GM12864 (cell line): ENCODE measurements at regions not wholly inside any gene's neighbourhood (a gene's known extent, or its start where the extent isn't known, plus 50 kb on each side); places are given as distances from the start of the nearest gene placed in this dataset.

Source experiments
- DNase-seq: peaks from one replicate; pipeline ENCODE4 v3.0.0-alpha.2; 2011; ENCODE audit warnings: low read depth
- H3K4me3 ChIP-seq: 2 replicates; pipeline ENCODE4 v1.5.1; 2011; ENCODE audit warnings: mild to moderate bottlenecking, low read depth, low read length, control low read depth
- TF ChIP-seq, protein P1 (sequence below): IDR thresholded peaks from 2 replicates; pipeline ENCODE4 v1.5.1; 2011; ENCODE audit warnings: low read depth, mild to moderate bottlenecking, moderate library complexity, low read length, control low read depth, inconsistent platforms; ENCODE audit errors: missing control alignments

DNA sequence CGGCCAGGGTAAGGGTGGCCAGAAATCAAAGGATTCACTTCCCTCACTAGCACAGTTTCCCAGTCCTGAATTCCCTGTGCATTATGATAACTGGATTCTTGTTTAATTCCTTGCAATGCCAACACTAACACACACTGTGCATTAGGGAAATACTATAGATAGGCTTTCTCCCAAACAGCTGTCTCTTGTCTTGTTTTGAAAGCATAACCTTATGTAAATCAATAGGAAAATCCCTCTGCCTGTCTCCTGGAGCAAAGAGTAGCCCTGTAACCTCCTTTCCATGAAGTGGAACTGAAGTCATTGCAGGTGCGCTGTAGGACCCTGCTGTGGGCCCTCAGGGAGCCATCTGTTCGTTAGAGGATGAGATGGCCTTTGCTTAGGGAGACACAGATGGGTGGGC is 82.8 kb upstream of the FAM171A1 start:
- TF ChIP-seq, protein P1, sequence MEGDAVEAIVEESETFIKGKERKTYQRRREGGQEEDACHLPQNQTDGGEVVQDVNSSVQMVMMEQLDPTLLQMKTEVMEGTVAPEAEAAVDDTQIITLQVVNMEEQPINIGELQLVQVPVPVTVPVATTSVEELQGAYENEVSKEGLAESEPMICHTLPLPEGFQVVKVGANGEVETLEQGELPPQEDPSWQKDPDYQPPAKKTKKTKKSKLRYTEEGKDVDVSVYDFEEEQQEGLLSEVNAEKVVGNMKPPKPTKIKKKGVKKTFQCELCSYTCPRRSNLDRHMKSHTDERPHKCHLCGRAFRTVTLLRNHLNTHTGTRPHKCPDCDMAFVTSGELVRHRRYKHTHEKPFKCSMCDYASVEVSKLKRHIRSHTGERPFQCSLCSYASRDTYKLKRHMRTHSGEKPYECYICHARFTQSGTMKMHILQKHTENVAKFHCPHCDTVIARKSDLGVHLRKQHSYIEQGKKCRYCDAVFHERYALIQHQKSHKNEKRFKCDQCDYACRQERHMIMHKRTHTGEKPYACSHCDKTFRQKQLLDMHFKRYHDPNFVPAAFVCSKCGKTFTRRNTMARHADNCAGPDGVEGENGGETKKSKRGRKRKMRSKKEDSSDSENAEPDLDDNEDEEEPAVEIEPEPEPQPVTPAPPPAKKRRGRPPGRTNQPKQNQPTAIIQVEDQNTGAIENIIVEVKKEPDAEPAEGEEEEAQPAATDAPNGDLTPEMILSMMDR, result no peak
- H3K4me3 ChIP-seq, result no peak overlapping the region
- DNase-seq, result no peak

DNA sequence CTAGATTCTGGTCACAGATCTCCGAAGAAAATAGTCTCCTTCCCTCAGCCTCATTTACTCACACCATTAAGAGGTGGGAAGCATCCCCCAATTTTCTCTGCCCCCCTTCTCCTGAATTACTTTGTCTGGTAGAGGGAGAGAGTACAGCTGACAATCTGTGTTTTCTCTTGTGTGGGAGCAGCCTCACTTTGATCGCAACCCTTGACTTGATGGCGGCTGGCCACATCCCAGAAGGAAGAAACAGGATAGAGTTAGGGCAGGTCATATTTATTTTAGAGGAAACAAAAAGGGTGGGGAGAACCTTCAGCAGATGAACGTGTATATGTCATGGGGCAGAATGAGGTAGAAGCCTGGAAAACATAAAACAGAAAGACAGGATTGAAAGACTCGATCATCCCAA is 82.4 kb upstream of the FAM171A1 start:
- no peak for DNase-seq
- H3K4me3 ChIP-seq, result no peak overlapping the region
- TF ChIP-seq, protein P1, result no peak

DNA sequence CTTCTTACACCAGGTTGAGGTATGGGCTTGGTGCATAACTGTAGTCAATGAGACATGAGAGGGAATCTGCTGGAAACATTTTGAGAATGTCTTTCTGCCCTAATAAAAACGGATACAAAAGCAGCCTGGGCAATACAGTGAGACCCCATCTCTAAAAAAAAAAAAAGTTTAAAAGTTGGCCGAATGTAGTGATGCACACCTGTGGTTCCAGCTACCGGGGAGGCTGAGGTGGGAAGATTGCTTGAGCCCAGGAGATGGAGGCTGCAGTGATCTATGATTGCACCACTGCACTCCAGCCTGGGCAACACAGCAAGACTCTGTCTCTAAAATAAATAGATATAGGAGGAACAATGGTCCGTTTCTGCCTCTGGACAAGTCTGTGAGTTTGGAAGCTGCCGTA is 81.5 kb upstream of the FAM171A1 start:
- TF ChIP-seq, protein P1, result no peak
- H3K4me3 ChIP-seq, result no peak overlapping the region
- no peak for DNase-seq

DNA sequence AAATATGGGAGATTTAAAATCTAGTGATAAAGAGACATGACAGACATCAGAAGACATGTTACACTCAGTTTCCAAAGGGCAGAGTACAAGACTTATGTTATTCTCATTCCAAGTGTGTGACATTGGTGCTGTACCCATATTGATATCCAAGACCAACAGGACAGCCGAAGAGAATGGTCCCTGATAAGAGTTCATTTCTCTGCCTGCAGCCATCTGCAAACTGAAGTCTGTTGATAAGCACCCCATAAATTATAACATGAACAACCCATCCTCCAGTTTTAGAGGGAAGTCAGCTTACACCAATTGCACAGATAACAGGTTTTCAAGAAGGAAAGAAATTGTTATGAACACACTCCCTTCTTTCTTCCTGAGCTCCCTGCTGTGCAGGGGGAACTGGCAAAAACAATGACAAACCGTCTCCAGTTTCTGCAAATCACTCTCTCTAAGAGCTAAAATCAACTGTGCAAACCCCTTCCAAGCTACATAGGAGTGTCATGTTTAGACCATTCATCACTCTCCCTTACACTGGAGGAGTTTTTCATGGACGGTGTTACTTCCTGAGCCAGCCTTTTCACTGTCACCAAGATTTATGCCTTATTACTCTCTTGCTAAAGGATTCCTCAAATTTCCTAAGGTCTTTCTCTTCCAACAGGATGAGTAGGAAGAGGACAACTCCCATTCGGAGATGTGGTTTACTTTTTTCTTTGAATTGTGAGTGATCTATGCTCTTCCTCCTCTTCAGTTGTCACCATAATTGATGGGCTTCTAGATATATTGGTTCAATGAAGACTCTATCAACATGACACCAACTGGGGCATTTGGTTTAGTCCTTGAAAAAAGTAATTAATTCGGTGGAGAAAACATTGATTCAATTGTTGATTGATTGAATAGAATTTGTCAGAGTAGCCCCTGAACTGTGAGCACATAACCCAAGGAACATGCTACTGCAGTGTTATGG is 80.3 kb upstream of the FAM171A1 start:
- H3K4me3 ChIP-seq, result no peak overlapping the region
- DNase-seq, result no peak
- TF ChIP-seq, protein P1, result no peak

DNA sequence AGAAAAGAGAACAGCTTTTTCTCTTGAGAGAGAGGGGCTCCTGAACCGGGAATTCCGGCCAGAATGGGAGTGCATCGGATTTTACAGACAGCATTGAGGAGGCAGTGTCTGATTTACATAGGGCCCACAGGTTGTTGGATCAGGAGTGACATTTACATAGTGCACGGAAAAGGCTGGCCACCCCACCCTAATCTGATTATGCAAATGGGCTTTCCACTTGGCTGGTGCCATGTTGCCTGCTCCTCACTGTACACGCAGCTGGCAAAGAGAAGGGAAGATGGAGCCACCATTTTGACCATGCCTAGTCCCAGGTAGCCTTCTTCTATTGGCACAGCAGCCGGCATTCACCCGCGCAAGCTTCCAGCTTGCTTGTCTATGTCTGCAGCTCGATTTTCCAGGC is 77.5 kb upstream of the FAM171A1 start:
- DNase-seq, result no peak
- H3K4me3 ChIP-seq, result no peak overlapping the region
- TF ChIP-seq, protein P1, result no peak

DNA sequence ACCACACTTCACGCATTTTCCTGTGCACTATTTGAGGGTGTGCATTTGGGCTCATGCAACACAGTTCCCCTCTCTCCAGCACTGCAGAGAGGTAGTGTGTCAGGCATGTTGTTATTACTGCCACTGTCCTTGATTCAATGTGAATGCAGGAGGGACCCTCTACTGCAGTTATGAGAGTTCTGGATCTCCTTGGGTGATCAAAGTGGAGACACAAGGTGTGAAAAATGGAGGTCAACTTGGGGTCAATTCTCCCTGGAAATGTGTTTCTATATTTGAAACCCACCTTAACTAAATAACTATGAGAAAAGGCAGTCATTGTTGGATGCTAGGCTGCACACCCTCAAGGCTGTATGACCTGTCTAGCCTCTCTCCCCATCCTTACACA is 73.9 kb upstream of the FAM171A1 start:
- no peak for DNase-seq
- no peak overlapping the region for H3K4me3 ChIP-seq
- TF ChIP-seq, protein P1, result no peak
